Naive thymus-derived CD8-positive, alpha-beta T cell (primary cell): ENCODE measurements at regions not wholly inside any gene's neighbourhood (a gene's known extent, or its start where the extent isn't known, plus 50 kb on each side); places are given as distances from the start of the nearest gene placed in this dataset.

Experiments
- ATAC-seq, 2 donors: fragments of 150-1000 bp; cut with Tn5 transposase in 1 of 2; sonication (Bioruptor Pico), chemical (Tn5 transposase) in 1 of 2; 1 replicate in 1 of 2; 2 replicates in 1 of 2; pipeline ENCODE4 v1.10.0; 2021; ENCODE audit warnings: mild to moderate bottlenecking in 2 of 2, moderate library complexity in 2 of 2
- POLR2A ChIA-PET: fragments of 350-600 bp; sonication (Branson Sonifier 250); formaldehyde crosslinking; loops from one replicate; lab custom pipeline; 2021; ENCODE audit warnings: antibody characterized with exemption; lab: Charles Lee
- DNase-seq, 10 donors: peaks; one replicate each; pipeline versions ENCODE4 v3.0.0 to v3.0.0-alpha.2; 2020 to 2022
- H3K27ac Mint-ChIP-seq, 10 donors: one replicate each; pipeline ENCODE4 v1.8.0; 2020 to 2022; ENCODE audit warnings: mild to moderate bottlenecking in 10 of 10, mixed read lengths in 10 of 10, moderate library complexity in 4 of 10, inconsistent platforms in 1 of 10
- H3K27me3 Mint-ChIP-seq, 5 donors: one replicate each; pipeline ENCODE4 v1.8.0; 2021 to 2022; ENCODE audit warnings: mixed read lengths in 5 of 5
- H3K36me3 Mint-ChIP-seq, 3 donors: one replicate each; pipeline ENCODE4 v1.8.0; 2020 to 2022; ENCODE audit warnings: mixed read lengths in 3 of 3, mild to moderate bottlenecking in 2 of 3, inconsistent platforms in 1 of 3
- H3K4me1 Mint-ChIP-seq, 4 donors: one replicate each; pipeline ENCODE4 v1.8.0; 2021 to 2022; ENCODE audit warnings: mixed read lengths in 4 of 4
- H3K4me3 Mint-ChIP-seq, 10 donors: one replicate each; pipeline ENCODE4 v1.8.0; 2020 to 2022; ENCODE audit warnings: mild to moderate bottlenecking in 10 of 10, mixed read lengths in 10 of 10, moderate library complexity in 6 of 10, inconsistent platforms in 1 of 10
- H3K9me3 Mint-ChIP-seq, 9 donors: one replicate each; pipeline ENCODE4 v1.8.0; 2020 to 2022; ENCODE audit warnings: mixed read lengths in 9 of 9, mild to moderate bottlenecking in 3 of 9, inconsistent platforms in 1 of 9, moderate library complexity in 1 of 9

GRCh38 chr2:172685467-172685866 is 50.2 kb upstream of the RAPGEF4 start:
- H3K27ac Mint-ChIP-seq: no peak overlapping the region
- POLR2A ChIA-PET: no interaction called here
- H3K27me3 Mint-ChIP-seq: no peaks in the 10 kb centered on the region
- peaks cover 0 to 17% (median 13%) of the 10 kb centered on the region in 3 donors for H3K36me3 Mint-ChIP-seq
- no peak overlapping the region for H3K4me3 Mint-ChIP-seq
- ATAC-seq (no peak), DNase-seq (no peak)
- H3K9me3 Mint-ChIP-seq: peaks cover 0 to 13% (median 3%) of the 10 kb centered on the region in 9 donors
- peaks cover 8 to 19% (median 10%) of the 10 kb centered on the region in 4 donors for H3K4me1 Mint-ChIP-seq
